DMS53 (cell line): ENCODE measurements at regions not wholly inside any gene's neighbourhood (a gene's known extent, or its start where the extent isn't known, plus 50 kb on each side); places are given as distances from the start of the nearest gene placed in this dataset.

ENCODE experiments used
- DNase-seq: peaks from one replicate; lab custom pipeline; 2025; lab: John Stamatoyannopoulos, UW

DNA sequence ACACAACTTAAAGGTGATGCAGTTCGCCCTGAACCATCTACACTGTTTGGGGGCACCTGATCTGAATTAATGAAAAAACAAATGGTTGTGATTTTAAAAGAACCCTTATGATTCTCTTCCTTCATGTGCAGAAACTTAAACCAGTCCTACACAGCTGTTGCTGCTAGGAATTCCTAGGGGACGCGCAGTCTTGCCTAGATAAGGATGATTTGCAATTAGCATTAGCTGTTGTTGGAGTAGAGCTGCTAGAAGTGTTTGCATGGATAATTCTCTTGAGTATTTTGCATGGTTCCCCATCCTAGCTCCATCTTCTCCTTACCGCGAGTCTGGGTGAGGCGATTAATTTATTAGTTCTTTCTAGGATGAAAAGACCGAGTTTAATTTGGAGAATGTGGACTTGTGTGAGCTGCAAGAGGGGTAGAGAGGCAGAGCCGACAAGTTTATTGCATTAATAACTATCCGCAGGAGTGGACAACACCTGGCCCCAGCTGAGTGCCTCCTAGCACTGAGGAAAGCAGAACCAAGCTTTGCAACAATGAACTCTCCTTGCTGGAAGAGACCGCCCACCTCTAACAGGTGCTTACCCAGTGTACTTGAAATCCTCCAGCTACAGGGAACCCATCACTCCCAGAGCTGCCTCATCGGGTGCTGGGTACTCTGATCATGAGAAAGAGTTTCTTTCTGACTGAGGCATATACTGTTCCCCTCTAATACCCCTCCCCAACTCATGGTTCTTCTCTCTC is 75.0 kb upstream of the WNT7A start:
- no peak for DNase-seq

GRCh38 chr3:13954266-13954665 is 74.4 kb upstream of the WNT7A start:
- no peak for DNase-seq

DNA sequence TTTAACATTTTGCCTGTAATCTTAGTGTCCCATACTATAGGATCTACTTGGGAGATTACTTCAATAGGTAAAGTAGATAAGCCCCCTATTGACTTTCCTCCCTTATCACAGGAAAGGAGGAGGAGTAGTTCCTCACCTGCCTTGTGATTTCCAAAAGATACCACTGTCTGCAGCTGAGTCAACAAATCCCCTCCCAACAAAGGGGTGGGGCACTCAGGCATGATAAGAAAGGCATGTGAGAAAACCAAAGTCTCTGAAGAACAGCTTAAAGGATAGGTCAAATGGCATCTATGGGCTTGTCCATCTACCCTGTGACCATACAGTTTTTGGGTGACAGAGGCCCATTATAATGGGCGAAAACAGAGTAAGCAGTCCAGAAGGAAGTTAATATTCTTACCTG is 71.3 kb upstream of the WNT7A start:
- DNase-seq, result no peak

- no peak for DNase-seq
Observed at GRCh38 chr3:13950042-13950441, 70.2 kb upstream of the WNT7A start.

- no peak for DNase-seq
Observed at GRCh38 chr3:13947912-13948311, 68.0 kb upstream of the WNT7A start.

DNA sequence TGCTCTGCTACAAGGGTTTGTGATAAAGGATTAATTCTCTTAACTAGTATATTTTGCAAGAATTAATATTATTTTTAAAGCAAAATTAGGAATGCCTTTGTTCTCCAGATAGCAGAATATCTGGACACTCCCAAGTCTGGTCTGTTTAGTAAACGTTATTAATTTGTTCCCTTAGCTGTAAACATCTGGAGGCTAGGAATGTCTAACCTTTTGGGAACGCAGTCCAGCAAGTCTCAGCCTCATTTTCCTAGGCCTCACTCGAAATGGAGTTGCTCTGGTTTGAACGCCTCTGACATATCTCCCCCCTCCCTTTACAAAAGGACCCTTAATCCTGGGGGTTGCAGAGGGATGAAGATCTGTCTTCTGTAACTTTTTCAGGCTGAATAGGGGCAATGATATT is 59.3 kb upstream of the WNT7A start:
- DNase-seq, result no peak

DNA sequence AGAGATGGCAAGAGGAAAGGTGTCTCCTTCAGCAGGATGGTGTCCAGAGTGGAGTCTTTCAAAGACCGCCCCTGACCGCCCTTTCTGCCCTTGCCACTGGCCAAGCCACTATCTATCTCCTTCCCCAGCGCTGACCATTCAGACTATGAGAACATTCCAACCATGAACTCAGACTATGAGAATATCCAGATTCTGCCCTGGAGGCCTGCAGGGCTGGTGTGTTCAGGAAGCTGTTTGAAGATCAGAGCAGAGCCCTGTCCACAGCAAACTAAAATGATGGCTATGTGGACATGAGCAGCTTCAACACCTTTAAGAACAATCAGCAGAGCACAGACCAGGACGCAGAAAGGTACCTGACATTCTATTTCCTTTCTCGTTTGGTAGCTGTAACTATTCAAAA is 57.3 kb upstream of the WNT7A start:
- DNase-seq, result no peak

- DNase-seq, result no peak
Observed at GRCh38 chr3:13935494-13936094, 55.7 kb upstream of the WNT7A start.

DNA sequence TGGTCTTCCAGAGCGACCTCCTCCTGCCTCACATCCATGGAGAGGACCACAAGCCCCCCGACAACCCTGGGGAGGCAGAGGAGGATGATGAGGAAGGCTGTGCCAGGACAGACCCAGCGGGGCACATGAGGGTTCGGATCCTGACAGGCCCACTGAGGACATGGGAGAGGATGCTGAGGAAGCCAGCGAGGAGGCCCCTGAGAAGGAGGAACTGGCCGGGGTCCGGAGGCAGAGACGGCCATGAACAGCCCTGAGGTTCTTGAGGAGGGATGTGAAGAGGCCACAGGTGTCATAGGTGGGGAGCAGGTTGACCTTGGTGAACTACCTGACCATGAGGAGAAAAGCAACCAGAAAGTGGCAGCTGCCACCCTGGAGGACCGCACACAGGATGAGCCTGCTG is 54.9 kb upstream of the WNT7A start:
- no peak for DNase-seq

- no peak for DNase-seq
Observed at GRCh38 chr3:13934315-13934714, 54.4 kb upstream of the WNT7A start.

GRCh38 chr3:13932578-13933295 is 52.9 kb upstream of the WNT7A start:
- DNase-seq, result no peak

DNA sequence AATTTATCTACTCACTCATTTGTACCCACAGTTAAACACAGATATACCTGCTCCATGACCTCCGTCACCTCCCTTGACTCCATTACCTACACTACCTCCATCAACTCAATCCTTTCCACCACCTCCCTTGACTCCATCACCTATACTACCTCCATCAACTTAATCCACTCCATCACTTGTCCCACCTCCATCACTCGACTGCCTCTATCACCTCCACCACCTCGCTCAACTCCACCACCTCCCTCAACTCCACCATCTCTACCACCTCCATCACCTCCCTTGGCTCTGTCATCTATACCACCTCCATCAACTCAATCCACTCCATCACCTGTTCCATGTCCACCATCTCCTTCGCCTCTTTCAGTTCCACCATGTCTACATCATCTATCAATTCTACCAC is 51.3 kb upstream of the WNT7A start:
- DNase-seq, result no peak
